OCI-LY7 (cell line): ENCODE measurements at regions not wholly inside any gene's neighbourhood (a gene's known extent, or its start where the extent isn't known, plus 50 kb on each side); places are given as distances from the start of the nearest gene placed in this dataset.

Experiments used
- BruUV-seq: library from RNA; stranded (reverse); fragments of 400-500 nt; replicated peaks from 2 replicates; lab custom pipeline; 2021; lab: Mats Ljungman, UMichigan
- CTCF ChIA-PET: fragments of 300-600 bp; sonication (Branson Sonifier 250); formaldehyde crosslinking; loops from one replicate; lab custom pipeline; 2022; ENCODE audit warnings: antibody characterized with exemption; ENCODE audit not compliant: unreplicated experiment; lab: Charles Lee
- POLR2A ChIA-PET: fragments of 300-600 bp; sonication (Branson Sonifier 250); formaldehyde crosslinking; loops from one replicate; lab custom pipeline; 2022; ENCODE audit warnings: antibody characterized with exemption; lab: Charles Lee
- DNase-seq: peaks from one replicate; pipeline ENCODE4 v3.0.0-alpha.2; 2015; ENCODE audit warnings: low spot score
- H2AFZ ChIP-seq: fragments of 200-600 bp; sonication (generic), shearing (Covaris generic); 2 replicates; pipeline ENCODE4 v1.6.1; 2014; ENCODE audit warnings: mild to moderate bottlenecking, antibody characterized with exemption, low read length, moderate library complexity
- H3K27ac ChIP-seq: fragments of 200-600 bp; sonication (generic); 2 replicates; pipeline ENCODE4 v1.5.1; 2014; ENCODE audit warnings: mixed run types, low read depth, mild to moderate bottlenecking, moderate library complexity, low read length, inconsistent platforms; ENCODE audit not compliant: poor library complexity, severe bottlenecking
- H3K36me3 ChIP-seq: fragments of 200-600 bp; sonication (generic); 2 replicates; pipeline ENCODE4 v1.6.1; 2014; ENCODE audit warnings: mild to moderate bottlenecking, antibody characterized with exemption, low read length, moderate library complexity, mixed read lengths; ENCODE audit not compliant: insufficient read depth
- H3K4me1 ChIP-seq: fragments of 200-600 bp; sonication (generic); 2 replicates; pipeline ENCODE4 v1.5.1; 2014; ENCODE audit warnings: mild to moderate bottlenecking, low read length; ENCODE audit not compliant: insufficient read depth, poor library complexity, severe bottlenecking
- H3K4me2 ChIP-seq: fragments of 200-600 bp; sonication (generic); 2 replicates; pipeline ENCODE4 v1.6.1; 2014; ENCODE audit warnings: mild to moderate bottlenecking, low read length
- H3K4me3 ChIP-seq: fragments of 200-600 bp; sonication (generic); 2 replicates; pipeline ENCODE4 v1.5.1; 2014; ENCODE audit warnings: mild to moderate bottlenecking, low read depth, low read length; ENCODE audit not compliant: poor library complexity, severe bottlenecking
- H3K79me2 ChIP-seq: fragments of 200-600 bp; sonication (generic); 2 replicates; pipeline ENCODE4 v1.6.1; 2016; ENCODE audit warnings: low read depth, mild to moderate bottlenecking, low read length, moderate library complexity, mixed read lengths; ENCODE audit not compliant: insufficient read depth
- H3K9me2 ChIP-seq: fragments of 200-600 bp; sonication (generic); 2 replicates; pipeline ENCODE4 v1.6.1; 2016; ENCODE audit warnings: mild to moderate bottlenecking, low read length, mixed read lengths; ENCODE audit not compliant: insufficient read depth
- H3K9me3 ChIP-seq: fragments of 200-600 bp; sonication (generic); 2 replicates; pipeline ENCODE4 v1.6.1; 2014; ENCODE audit warnings: mild to moderate bottlenecking, mixed run types, low read length, mixed read lengths
- H4K20me1 ChIP-seq: fragments of 200-600 bp; sonication (generic); 2 replicates; pipeline ENCODE4 v1.6.1; 2014; ENCODE audit warnings: mild to moderate bottlenecking, antibody characterized with exemption, low read length, moderate library complexity, mixed read lengths; ENCODE audit not compliant: insufficient read depth
- EZH2phosphoT487 ChIP-seq: fragments of 200-600 bp; sonication (generic); IDR thresholded peaks from 2 replicates; pipeline ENCODE4 v1.6.1; 2018; ENCODE audit warnings: low read depth, borderline replicate concordance, mild to moderate bottlenecking, mixed run types, antibody characterized with exemption, low read length, moderate library complexity, mixed read lengths
- intact Hi-C: fragments of 100-400 bp; cut with micrococcal nuclease; formaldehyde crosslinking; loops from one replicate; pipeline ENCODE4 v1.10.0; 2022; ENCODE audit not compliant: unreplicated experiment
- TF ChIP-seq, protein P1 (sequence below): fragments of 200-600 bp; sonication (generic); conservative IDR thresholded peaks from 2 replicates; pipeline ENCODE4 v1.5.1; 2014; ENCODE audit warnings: mild to moderate bottlenecking, antibody characterized with exemption, low read length, moderate library complexity, mixed read lengths

DNA sequence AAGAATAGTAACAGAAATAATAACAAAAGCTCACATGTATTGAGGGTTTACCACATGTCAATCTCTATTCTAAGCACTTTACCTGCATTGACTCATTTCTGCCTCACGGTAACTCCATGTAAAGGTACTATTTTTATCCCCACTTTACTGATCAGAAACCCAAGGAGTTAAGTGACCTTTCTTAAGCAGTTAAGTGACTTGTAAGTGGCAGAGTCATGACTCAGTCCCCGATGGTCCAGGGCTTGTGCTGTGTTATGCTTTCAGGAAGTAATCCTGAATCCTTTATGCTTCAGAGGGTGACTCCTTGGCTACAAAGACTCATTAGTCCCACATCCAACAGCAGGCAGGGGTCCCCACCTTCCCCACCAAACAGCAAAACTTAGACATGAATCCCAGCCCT is 66.5 kb downstream of the MRM1 start:
- CTCF ChIA-PET = no interaction called here

DNA sequence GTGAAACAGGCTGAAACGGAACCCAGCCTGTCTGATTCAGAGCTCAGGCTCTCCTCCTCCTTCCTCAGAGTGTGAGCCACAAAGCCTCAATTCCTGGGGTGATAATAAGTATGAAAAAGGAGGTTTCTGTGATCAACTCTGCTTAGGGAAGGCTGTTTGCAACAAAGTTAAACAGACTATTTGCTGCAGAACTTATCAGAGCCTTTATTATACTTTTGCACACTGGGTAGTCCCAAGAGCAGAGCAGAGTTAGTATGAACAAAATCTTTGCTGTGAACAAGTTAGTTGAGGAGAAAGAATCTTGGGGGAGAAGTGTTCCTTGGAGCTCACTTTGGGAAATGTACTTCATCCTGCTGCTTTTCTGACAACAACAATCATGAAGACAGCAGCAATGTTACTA is 67.4 kb downstream of the MRM1 start:
- ChIA-PET CTCF (no interaction called here), POLR2A (no interaction called here)
- Histone ChIP-seq H3K79me2 (no peaks in the 10 kb centered on the region), H3K4me2 (no peak overlapping the region), H3K4me3 (no peak overlapping the region), H3K4me1 (no peaks in the 10 kb centered on the region), H3K36me3 (no peaks in the 10 kb centered on the region), H2AFZ (no peak overlapping the region), H3K9me3 (no peaks in the 10 kb centered on the region), H3K9me2 (no peaks in the 10 kb centered on the region), H4K20me1 (no peaks in the 10 kb centered on the region), H3K27ac (no peak overlapping the region)
- intact Hi-C loops = no loop called here
- no peak for DNase-seq
- TF ChIP-seq, protein P1, sequence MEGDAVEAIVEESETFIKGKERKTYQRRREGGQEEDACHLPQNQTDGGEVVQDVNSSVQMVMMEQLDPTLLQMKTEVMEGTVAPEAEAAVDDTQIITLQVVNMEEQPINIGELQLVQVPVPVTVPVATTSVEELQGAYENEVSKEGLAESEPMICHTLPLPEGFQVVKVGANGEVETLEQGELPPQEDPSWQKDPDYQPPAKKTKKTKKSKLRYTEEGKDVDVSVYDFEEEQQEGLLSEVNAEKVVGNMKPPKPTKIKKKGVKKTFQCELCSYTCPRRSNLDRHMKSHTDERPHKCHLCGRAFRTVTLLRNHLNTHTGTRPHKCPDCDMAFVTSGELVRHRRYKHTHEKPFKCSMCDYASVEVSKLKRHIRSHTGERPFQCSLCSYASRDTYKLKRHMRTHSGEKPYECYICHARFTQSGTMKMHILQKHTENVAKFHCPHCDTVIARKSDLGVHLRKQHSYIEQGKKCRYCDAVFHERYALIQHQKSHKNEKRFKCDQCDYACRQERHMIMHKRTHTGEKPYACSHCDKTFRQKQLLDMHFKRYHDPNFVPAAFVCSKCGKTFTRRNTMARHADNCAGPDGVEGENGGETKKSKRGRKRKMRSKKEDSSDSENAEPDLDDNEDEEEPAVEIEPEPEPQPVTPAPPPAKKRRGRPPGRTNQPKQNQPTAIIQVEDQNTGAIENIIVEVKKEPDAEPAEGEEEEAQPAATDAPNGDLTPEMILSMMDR = no peak
- no peak for TF ChIP-seq EZH2phosphoT487
- no TSS peak for BruUV-seq

More for the DNA sequence above, 66.5 kb downstream of the MRM1 start:
- Histone ChIP-seq H4K20me1 (no peaks in the 10 kb centered on the region), H3K27ac (no peak overlapping the region), H3K36me3 (no peaks in the 10 kb centered on the region), H3K79me2 (no peaks in the 10 kb centered on the region), H3K4me3 (no peak overlapping the region), H3K4me1 (no peaks in the 10 kb centered on the region), H2AFZ (no peak overlapping the region), H3K9me3 (no peaks in the 10 kb centered on the region), H3K9me2 (no peaks in the 10 kb centered on the region), H3K4me2 (no peak overlapping the region)
- POLR2A ChIA-PET = no interaction called here
- no TSS peak for BruUV-seq
- DNase-seq = no peak
- intact Hi-C loops = no loop called here
- TF ChIP-seq, protein P1 = no peak
- TF ChIP-seq EZH2phosphoT487 = no peak

DNA sequence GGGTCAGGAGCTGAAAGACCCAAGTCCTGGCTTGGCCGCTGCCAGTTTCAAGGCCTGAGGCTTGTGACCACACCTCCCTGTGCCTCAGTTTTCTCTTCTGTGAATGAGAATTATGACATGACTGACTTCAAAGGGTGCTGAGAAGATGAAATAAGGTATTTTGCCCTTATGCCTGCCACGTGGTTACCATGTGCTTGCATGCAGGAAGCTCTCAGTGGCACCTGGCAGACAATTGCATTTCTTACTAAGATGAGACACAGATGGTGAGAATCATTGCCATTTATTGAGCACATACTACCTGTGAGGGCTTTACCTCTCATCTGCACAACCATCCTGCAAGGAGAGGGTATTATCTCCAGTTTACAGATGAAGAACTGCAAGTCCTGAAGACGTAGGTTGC is 69.8 kb downstream of the MRM1 start:
- CTCF ChIA-PET = no interaction called here

More for the DNA sequence above, 69.8 kb downstream of the MRM1 start:
- no peaks in the 10 kb centered on the region for H3K79me2 ChIP-seq
- H3K4me3 ChIP-seq = no peak overlapping the region
- POLR2A ChIA-PET = no interaction called here
- TF ChIP-seq, protein P1 = no peak
- no peak for TF ChIP-seq EZH2phosphoT487
- no peaks in the 10 kb centered on the region for H3K9me2 ChIP-seq
- H3K36me3 ChIP-seq = no peaks in the 10 kb centered on the region
- no peaks in the 10 kb centered on the region for H3K4me1 ChIP-seq
- H3K4me2 ChIP-seq = no peak overlapping the region
- intact Hi-C loops = no loop called here
- H3K27ac ChIP-seq = no peak overlapping the region
- H4K20me1 ChIP-seq = no peaks in the 10 kb centered on the region
- BruUV-seq = no TSS peak
- DNase-seq = no peak
- H2AFZ ChIP-seq = no peak overlapping the region
- H3K9me3 ChIP-seq = no peaks in the 10 kb centered on the region
